DND-41 (cell line): ENCODE measurements at regions not wholly inside any gene's neighbourhood (a gene's known extent, or its start where the extent isn't known, plus 50 kb on each side); places are given as distances from the start of the nearest gene placed in this dataset.

ENCODE experiments used
- ATAC-seq: fragments of 200-7000 bp; cut with Tn5 transposase; 3 replicates; pipeline ENCODE4 v1.9.1; 2021; ENCODE audit warnings: low read depth; ENCODE audit not compliant: insufficient read depth
- DNase-seq: peaks from one replicate; pipeline ENCODE4 v3.0.0-alpha.2; 2020
- H2AFZ ChIP-seq: 2 replicates; pipeline ENCODE4 v1.6.0; 2012; ENCODE audit warnings: low read depth, low read length
- H3K27ac ChIP-seq: 2 replicates; pipeline ENCODE4 v1.5.1; 2012; ENCODE audit warnings: low read length, inconsistent platforms
- H3K27me3 ChIP-seq: fragments of 200-600 bp; sonication (generic); 2 replicates; pipeline ENCODE4 v1.6.0; 2012; ENCODE audit warnings: low read length, mild to moderate bottlenecking, inconsistent platforms; ENCODE audit not compliant: insufficient read depth, poor library complexity
- H3K36me3 ChIP-seq: 2 replicates; pipeline ENCODE4 v1.5.1; 2012; ENCODE audit warnings: low read length, inconsistent platforms; ENCODE audit not compliant: insufficient read depth
- H3K4me1 ChIP-seq: 2 replicates; pipeline ENCODE4 v1.5.1; 2012; ENCODE audit warnings: mild to moderate bottlenecking, low read length; ENCODE audit not compliant: insufficient read depth
- H3K4me2 ChIP-seq: 2 replicates; pipeline ENCODE4 v1.6.0; 2012; ENCODE audit warnings: mild to moderate bottlenecking, moderate library complexity, low read length, inconsistent platforms; ENCODE audit not compliant: insufficient read depth
- H3K4me3 ChIP-seq, 2 experiments: fragments of 200-600 bp in 1 of 2; shearing (Covaris generic) in 1 of 2; 2 replicates each; pipeline ENCODE4 v1.5.1; 2012 to 2016; ENCODE audit warnings: inconsistent platforms in 2 of 2, low read length in 2 of 2, mild to moderate bottlenecking in 2 of 2, low read depth in 1 of 2, moderate library complexity in 1 of 2
- H3K79me2 ChIP-seq: 2 replicates; pipeline ENCODE4 v1.6.0; 2012; ENCODE audit warnings: low read length, inconsistent platforms; ENCODE audit not compliant: insufficient read depth
- H3K9ac ChIP-seq: 2 replicates; pipeline ENCODE4 v1.6.0; 2012; ENCODE audit warnings: low read depth, mild to moderate bottlenecking, inconsistent platforms, low read length, moderate library complexity
- H3K9me3 ChIP-seq: 2 replicates; pipeline ENCODE4 v1.5.1; 2012; ENCODE audit warnings: low read length, moderate library complexity, mild to moderate bottlenecking, inconsistent platforms; ENCODE audit not compliant: insufficient read depth, severe bottlenecking
- H4K20me1 ChIP-seq: 2 replicates; pipeline ENCODE4 v1.6.0; 2012; ENCODE audit warnings: low read length; ENCODE audit not compliant: insufficient read depth
- EZH2 ChIP-seq: IDR thresholded peaks from 3 replicates; pipeline ENCODE4 v1.6.1; 2012; ENCODE audit warnings: borderline replicate concordance, low read depth, mild to moderate bottlenecking, moderate library complexity, low read length, inconsistent platforms; ENCODE audit not compliant: severe bottlenecking
- TF ChIP-seq, protein P1 (sequence below): IDR thresholded peaks from 2 replicates; pipeline ENCODE4 v1.5.1; 2012; ENCODE audit warnings: borderline replicate concordance, low read length, moderate library complexity, mild to moderate bottlenecking; ENCODE audit not compliant: poor library complexity, severe bottlenecking; ENCODE audit errors: extremely low read depth

DNA sequence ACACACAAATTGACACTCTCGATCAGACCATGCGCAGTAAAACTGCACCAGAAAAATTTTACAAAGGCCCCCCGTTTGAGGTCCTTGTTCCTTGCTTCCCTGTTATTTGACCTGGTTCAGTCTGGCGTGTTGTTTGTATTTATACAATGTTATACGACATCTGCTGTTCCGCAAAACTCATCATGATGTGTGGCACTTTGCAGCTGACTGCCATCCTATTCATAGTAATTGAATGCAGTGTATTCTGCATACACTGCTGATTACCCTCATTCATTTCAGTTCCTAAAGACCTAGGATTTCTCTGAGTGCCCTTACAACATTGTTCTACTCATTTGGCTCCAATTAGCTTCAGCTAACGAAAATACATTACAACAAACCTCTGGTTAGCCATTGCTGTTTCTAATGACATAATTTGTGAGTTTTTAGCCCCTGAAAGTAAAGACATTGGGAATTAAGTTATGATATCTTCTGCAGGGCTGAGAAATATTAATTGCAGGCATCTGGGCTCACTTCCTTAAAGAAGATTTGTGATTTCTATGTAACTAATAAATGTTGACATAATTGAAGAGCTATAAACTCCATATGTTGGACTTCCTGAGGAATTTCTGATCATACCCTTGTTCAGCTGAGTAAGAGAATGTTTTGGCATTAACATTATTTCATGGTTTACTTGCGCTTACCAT, 75.7 kb downstream of the C3orf38 start:
- Histone ChIP-seq H3K4me2 (no peak overlapping the region), H3K27ac (no peak overlapping the region)
- no peak for ATAC-seq

DNA sequence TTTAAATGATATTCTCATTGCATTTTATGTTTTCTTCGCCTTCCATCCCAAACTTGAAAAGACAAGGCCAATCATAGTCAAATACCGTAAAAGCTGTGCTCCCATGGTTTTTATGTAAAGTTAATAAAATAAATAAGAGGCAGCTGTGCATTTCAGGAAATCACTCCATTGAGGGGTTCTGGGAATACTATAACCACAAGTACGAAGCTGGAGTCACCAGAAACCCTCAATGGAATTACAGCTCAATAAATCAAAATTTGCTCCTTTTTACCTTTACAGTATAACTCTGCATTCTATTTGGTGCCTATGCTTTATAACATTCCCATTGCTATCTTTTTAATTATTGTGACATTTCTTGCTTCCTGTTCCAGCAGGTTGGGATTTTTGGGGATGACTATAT, 77.2 kb downstream of the C3orf38 start:
- TF ChIP-seq EZH2: no peak
- TF ChIP-seq, protein P1, sequence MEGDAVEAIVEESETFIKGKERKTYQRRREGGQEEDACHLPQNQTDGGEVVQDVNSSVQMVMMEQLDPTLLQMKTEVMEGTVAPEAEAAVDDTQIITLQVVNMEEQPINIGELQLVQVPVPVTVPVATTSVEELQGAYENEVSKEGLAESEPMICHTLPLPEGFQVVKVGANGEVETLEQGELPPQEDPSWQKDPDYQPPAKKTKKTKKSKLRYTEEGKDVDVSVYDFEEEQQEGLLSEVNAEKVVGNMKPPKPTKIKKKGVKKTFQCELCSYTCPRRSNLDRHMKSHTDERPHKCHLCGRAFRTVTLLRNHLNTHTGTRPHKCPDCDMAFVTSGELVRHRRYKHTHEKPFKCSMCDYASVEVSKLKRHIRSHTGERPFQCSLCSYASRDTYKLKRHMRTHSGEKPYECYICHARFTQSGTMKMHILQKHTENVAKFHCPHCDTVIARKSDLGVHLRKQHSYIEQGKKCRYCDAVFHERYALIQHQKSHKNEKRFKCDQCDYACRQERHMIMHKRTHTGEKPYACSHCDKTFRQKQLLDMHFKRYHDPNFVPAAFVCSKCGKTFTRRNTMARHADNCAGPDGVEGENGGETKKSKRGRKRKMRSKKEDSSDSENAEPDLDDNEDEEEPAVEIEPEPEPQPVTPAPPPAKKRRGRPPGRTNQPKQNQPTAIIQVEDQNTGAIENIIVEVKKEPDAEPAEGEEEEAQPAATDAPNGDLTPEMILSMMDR: no peak
- no peak overlapping the region for H3K27ac ChIP-seq
- no peaks in the 10 kb centered on the region for H4K20me1 ChIP-seq
- H3K9ac ChIP-seq: no peak overlapping the region
- H3K4me2 ChIP-seq: no peak overlapping the region
- no peak overlapping the region for H3K4me3 ChIP-seq
- no peaks in the 10 kb centered on the region for H3K4me1 ChIP-seq
- no peaks in the 10 kb centered on the region for H3K79me2 ChIP-seq
- H3K27me3 ChIP-seq: no peaks in the 10 kb centered on the region
- DNase-seq (no peak), ATAC-seq (no peak)
- H3K9me3 ChIP-seq: no peaks in the 10 kb centered on the region
- no peak overlapping the region for H2AFZ ChIP-seq
- no peaks in the 10 kb centered on the region for H3K36me3 ChIP-seq

More for the DNA sequence above, 75.7 kb downstream of the C3orf38 start:
- Histone ChIP-seq H3K4me1 (no peaks in the 10 kb centered on the region), H3K4me3 (no peak overlapping the region), H4K20me1 (no peaks in the 10 kb centered on the region), H3K79me2 (no peaks in the 10 kb centered on the region), H3K9me3 (no peaks in the 10 kb centered on the region), H3K27me3 (no peaks in the 10 kb centered on the region), H3K9ac (no peak overlapping the region), H2AFZ (no peak overlapping the region), H3K36me3 (no peaks in the 10 kb centered on the region)
- no peak for DNase-seq
- TF ChIP-seq, protein P1: no peak
- no peak for TF ChIP-seq EZH2

DNA sequence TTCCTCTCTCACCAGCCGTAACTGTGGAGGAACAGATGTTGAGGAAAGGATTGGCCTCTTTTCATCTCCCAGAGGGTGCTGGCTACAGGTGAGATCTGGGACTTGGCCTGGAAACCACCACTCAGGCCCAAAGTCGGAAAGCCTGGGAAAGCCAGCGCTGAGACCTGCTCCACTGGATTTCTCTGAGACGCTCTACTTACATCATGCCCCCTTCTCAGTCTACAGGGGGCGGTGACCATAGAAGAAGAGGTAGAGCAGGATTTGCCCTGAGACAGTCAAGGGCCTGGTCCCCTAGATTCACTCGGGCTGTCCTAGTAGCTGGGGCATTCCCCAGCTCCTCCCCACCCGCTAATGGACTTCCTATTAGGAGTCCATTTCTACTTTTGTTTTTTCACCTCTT, 80.9 kb downstream of the C3orf38 start:
- H3K4me2 ChIP-seq: no peak overlapping the region
- TF ChIP-seq, protein P1: no peak
- H3K36me3 ChIP-seq: no peaks in the 10 kb centered on the region
- no peak overlapping the region for H3K4me3 ChIP-seq
- no peaks in the 10 kb centered on the region for H3K4me1 ChIP-seq
- no peaks in the 10 kb centered on the region for H3K79me2 ChIP-seq
- H2AFZ ChIP-seq: no peak overlapping the region
- no peaks in the 10 kb centered on the region for H3K27me3 ChIP-seq
- ATAC-seq (no peak), DNase-seq (no peak)
- no peak overlapping the region for H3K27ac ChIP-seq
- H3K9ac ChIP-seq: no peak overlapping the region
- no peaks in the 10 kb centered on the region for H4K20me1 ChIP-seq
- H3K9me3 ChIP-seq: no peaks in the 10 kb centered on the region
